Cerebellar nuclear complex (tissue), 1 donor: ENCODE measurements at regions not wholly inside any gene's neighbourhood (a gene's known extent, or its start where the extent isn't known, plus 50 kb on each side); places are given as distances from the start of the nearest gene placed in this dataset.

Experiments
- DNase-seq, 2 experiments: peaks; one replicate each; lab custom pipeline; 2025; lab: John Stamatoyannopoulos, UW

- DNase-seq = no peak
These were observed 51.6 kb upstream of the NLRP1 start for GRCh38 chr17:5635949-5636348.

- DNase-seq = no peak
These were observed 54.3 kb upstream of the NLRP1 start for GRCh38 chr17:5638596-5638995.

- no peak for DNase-seq
These were observed 56.4 kb upstream of the NLRP1 start for GRCh38 chr17:5640726-5641125.

GRCh38 chr17:5642752-5643151 is 58.4 kb upstream of the NLRP1 start:
- no peak for DNase-seq

DNA sequence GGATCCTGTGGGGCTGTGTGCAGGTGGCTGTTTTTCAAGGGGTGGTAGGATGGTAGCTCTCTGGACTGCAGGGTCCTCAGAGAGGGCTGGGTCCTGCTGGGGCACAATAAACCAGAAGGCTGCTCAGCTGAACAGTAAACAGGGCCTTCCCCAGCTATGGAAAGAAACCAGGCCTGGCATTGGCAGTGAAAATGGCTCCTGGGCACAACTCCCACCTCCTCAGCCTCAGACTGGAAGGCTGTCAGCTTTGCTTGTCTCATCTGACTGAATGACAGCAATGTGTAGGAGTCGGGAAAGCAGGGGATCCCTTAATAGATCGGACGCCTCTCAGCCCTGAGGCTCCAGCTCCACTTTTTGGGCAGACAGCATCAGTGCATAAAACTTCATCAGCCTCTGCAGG is 59.8 kb upstream of the NLRP1 start:
- DNase-seq = no peak

DNA sequence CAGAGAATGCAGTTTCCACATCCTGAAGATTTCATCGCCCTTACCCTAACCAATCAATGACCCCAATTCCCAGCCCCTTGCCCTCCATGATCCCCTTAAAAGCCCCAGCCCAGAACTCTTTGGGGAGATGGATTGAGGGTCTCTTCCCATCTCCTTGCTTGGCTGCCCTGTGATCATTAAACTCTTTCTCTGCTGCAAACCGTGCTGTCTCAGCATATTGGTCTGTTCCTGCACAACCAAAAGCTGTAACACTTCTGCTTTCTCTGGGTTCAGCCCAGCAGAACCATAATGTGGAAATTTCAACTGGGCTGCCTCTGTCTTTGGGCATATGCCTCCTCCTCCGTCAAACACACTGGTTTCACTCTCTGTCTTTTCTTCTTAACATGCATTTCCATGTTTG is 67.0 kb upstream of the NLRP1 start:
- no peak for DNase-seq

DNA sequence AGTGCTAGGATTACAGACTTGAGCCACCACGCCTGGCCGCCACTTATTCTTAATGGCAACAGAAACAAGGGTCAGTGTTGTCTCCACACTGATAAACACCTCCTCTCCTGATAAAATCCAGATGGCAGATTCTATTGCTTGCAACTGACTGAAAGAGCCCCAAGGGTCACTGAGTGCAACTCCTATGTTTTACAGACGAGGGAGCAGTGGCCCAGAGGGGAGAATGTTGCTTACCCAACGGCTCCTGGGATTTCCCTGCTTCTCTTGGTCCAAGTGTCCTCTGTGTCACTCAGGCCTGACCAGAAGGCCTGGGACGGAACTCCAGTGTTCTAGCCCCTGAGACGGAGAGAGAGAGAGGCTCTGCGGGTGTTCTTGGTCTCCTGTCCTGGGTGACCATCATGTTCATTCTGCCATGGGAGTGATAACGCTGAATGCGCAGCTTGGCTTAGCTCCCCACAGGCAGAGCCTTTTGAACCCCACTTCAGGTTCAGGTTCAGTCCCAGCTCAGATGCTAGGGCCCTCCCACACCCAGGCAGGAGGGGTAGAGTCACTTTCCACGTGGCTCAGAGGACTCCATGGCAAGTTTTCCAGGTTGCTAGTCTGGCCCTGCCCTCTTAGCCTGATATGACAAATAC is 77.3 kb upstream of the NLRP1 start:
- DNase-seq = no peak

DNA sequence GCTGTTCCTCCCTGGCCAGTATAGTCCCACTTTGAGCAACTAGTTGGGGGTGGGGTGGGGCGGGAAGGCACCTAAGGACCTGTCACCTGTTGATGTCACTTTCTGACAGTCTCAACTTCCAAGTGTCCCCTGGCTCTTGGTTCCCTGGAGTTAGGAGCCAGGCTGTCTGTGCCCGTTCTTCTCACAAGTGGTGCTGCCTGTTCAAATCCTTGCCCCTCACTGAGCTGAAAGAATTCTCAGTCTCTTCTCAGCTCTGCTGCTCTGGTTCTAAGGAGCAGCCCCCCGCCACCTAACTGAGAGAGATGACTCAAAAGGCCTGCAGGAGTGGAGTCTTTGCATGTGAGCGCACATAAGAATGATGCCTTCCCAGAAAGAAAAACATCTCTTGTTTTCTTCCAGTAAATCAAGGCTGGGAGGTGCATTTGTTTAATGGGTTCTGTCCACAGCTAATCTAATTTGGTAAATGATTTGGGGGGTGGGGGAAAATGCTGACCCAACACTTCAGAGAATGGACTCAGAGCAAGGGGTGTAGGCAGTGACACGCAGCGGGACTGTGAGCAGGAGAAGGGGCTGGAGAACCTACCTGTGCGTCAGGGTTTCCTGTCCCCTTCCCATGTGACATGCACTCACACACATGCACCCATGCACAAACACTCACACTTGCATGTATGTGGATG is 78.2 kb upstream of the NLRP1 start:
- no peak for DNase-seq

- no peak for DNase-seq
These were observed 80.9 kb upstream of the NLRP1 start for GRCh38 chr17:5665164-5665563.

DNA sequence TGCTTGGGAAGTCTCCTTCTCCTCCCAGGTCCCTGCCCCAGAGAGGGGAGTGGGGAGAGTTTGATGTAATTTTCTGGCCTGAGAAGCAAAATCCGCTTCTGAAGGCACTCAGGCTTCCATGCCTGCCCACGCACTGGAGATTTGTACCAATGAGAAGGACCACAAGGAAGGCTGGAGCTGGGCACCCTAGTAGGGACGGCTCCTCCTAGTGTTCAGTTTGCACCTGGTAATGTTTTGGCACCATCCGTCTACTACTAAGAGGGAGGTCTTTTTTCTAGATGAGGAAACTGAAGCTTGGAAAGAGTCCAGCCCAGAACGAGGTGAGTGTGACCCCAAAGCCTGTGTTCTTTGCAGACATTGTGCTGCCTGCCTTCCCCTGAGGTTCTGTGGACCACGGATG is 83.6 kb upstream of the NLRP1 start:
- no peak for DNase-seq

- DNase-seq = no peak
These were observed 84.3 kb upstream of the NLRP1 start for GRCh38 chr17:5668557-5669138.

GRCh38 chr17:5669191-5669590 is 84.9 kb upstream of the NLRP1 start:
- no peak for DNase-seq

DNA sequence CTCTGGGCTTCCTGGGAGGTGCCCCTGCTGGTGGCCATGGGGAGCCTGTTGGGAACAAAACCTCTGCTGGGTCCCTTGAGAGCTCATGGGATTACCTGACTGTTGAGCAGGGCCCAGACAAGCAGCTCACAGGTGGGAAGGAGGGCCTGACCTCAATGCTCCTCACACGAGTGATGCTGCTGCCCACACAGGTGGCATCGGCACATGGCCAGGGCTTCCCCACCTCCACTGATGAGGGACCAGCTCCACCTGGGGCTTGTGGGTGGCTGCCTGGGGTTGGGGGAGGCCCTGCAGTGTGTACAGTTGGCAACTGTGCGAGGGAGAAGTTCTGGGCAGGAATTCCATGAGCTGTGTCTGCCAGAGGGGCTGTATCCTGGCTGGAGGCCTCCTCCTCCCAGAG is 87.8 kb upstream of the NLRP1 start:
- DNase-seq = no peak

DNA sequence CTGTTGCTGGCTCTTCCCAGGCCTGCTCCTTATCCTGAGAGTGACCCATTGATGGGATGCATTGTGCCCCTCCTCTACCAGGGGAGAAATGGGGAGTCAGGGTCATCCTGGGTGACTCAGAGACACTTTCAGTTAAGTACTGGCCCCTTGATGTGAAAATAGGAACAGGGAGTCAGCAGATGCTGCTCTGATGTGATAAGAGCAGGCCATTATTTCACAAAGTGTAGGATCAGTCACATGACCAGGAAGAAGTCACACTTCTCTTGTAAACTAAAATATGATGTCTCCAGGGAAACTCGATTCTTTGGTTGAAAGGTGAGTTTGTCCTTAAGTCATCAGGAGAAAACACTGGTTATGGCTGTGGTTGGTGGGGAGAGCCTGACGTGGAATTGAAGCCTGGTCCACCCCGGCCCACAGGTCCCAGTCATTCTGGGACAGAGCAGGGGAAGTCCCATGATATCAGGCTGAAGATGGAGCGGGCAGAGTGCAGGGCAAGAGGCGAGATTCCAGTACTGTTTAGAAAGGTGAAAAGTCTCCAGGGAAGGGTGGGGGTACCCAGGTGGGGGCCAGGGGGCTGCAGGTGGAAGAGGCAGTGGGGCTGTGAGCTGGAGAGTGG is 88.6 kb upstream of the NLRP1 start:
- DNase-seq = no peak

GRCh38 chr17:5675625-5676421 is 91.5 kb upstream of the NLRP1 start:
- DNase-seq = no peak

- DNase-seq = no peak
These were observed 93.3 kb upstream of the NLRP1 start for GRCh38 chr17:5677620-5678019.

DNA sequence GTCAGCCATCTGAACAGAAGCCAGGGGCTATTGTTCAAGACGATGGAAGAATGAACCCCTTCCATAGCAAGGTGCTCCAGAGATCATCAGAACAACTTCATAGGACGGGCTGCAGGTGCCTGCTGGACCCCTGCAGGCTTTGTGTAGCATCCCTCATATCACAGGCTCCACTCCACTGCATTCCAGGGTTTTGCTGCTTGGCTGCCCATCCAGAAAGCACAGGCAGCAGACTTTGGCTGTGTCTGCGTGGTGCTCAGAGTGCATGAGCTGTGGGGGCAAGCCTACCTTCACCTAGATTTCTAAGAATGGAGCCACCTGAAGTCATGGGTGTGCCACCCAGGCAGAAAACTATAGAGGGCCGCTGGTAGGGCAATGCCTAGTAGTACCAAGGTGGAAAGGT is 93.9 kb upstream of the NLRP1 start:
- DNase-seq = no peak

- DNase-seq = no peak
These were observed 96.5 kb upstream of the NLRP1 start for GRCh38 chr17:5680766-5681165.

GRCh38 chr17:5683241-5683640 is 98.9 kb upstream of the NLRP1 start:
- no peak for DNase-seq

GRCh38 chr17:5686074-5686635 is 101.8 kb upstream of the NLRP1 start:
- no peak for DNase-seq

GRCh38 chr17:5687646-5688045 is 103.3 kb upstream of the NLRP1 start:
- no peak for DNase-seq

DNA sequence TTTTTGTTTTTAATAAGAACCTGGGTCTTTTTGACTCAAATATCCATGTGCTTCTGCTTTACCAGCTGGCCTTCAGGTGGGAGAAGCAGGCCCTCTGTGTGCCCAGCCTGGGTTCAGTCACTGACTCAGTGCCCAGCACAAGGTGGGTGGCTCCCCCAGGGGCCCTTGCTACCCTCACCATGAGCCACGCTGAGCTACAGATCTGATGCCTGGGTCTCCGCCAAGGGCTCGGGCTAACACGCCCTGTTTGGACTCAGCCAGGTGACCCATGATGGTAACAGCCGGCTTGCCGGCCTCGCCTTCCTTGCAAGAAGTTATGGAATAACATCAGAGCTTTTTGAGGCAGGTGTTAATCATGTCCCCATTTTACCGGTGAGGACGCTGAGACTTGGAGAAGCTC is 109.5 kb upstream of the NLRP1 start:
- no peak for DNase-seq
